ENCODE measurements at regions not wholly inside any gene's neighbourhood (a gene's known extent, or its start where the extent isn't known, plus 50 kb on each side); places are given as distances from the start of the nearest gene placed in this dataset.
A peak's percentile ranks its signal among the peaks of the same experiment; 100 is the strongest.

GRCh38 chr4:1467581-1468458, 61.6 kb upstream of the NKX1-1 start:
- no peak for DNase-seq (ENCODE audit: low spot score in 2 of 2)
- intact Hi-C loops (cut with DNase I): no loop called here
- Histone ChIP-seq H3K36me3 (no peaks in the 10 kb centered on the region), H3K27ac (no peak overlapping the region), H3K4me1 (no peaks in the 10 kb centered on the region), H3K9me3 (no peaks in the 10 kb centered on the region), H3K4me3 (no peak overlapping the region), H3K27me3 (peaks cover 7% of the 10 kb centered on the region)
- TF ChIP-seq CTCF (IDR thresholded peaks at IDR 0.05): no peak

GRCh38 chr4:1466863-1467165, 60.6 kb upstream of the NKX1-1 start:
- no peaks in the 10 kb centered on the region for H3K36me3 ChIP-seq
- DNase-seq (ENCODE audit: low spot score in 2 of 2): peak in 1 of 2 donors; percentile 21
- TF ChIP-seq CTCF (IDR thresholded peaks at IDR 0.05): no peak
- H3K4me1 ChIP-seq: no peaks in the 10 kb centered on the region
- no peak overlapping the region for H3K4me3 ChIP-seq
- no peak overlapping the region for H3K27ac ChIP-seq
- no peaks in the 10 kb centered on the region for H3K9me3 ChIP-seq
- H3K27me3 ChIP-seq: peaks cover 4% of the 10 kb centered on the region
- intact Hi-C loops (cut with DNase I): no loop called here

GRCh38 chr4:1466034-1466862, 60.0 kb upstream of the NKX1-1 start:
- no peaks in the 10 kb centered on the region for H3K9me3 ChIP-seq

GRCh38 chr4:1465173-1466033, 59.2 kb upstream of the NKX1-1 start:
- H3K9me3 ChIP-seq: no peaks in the 10 kb centered on the region
- no peak overlapping the region for H3K4me3 ChIP-seq
- TF ChIP-seq CTCF (IDR thresholded peaks at IDR 0.05): no peak
- no peaks in the 10 kb centered on the region for H3K27me3 ChIP-seq
- H3K4me1 ChIP-seq: no peaks in the 10 kb centered on the region
- H3K36me3 ChIP-seq: no peaks in the 10 kb centered on the region
- DNase-seq (ENCODE audit: low spot score in 2 of 2): peak in 1 of 2 donors; percentile 52
- H3K27ac ChIP-seq: no peak overlapping the region
- intact Hi-C loops (cut with DNase I): no loop called here

More at GRCh38 chr4:1466034-1466862, 60.0 kb upstream of the NKX1-1 start:
- intact Hi-C loops (cut with DNase I): no loop called here
- no peak for TF ChIP-seq CTCF (IDR thresholded peaks at IDR 0.05)
- DNase-seq (ENCODE audit: low spot score in 2 of 2): peak in 1 of 2 donors; percentile 49
- H3K36me3 ChIP-seq: no peaks in the 10 kb centered on the region
- no peaks in the 10 kb centered on the region for H3K4me1 ChIP-seq
- H3K27me3 ChIP-seq: peaks cover 1% of the 10 kb centered on the region
- no peak overlapping the region for H3K4me3 ChIP-seq
- H3K27ac ChIP-seq: no peak overlapping the region

- no peak overlapping the region for H3K27ac ChIP-seq
- H3K36me3 ChIP-seq: no peaks in the 10 kb centered on the region
- DNase-seq (ENCODE audit: low spot score in 2 of 2): peak in 1 of 2 donors; percentile 43
- no peak for TF ChIP-seq CTCF (IDR thresholded peaks at IDR 0.05)
- no peaks in the 10 kb centered on the region for H3K4me1 ChIP-seq
- intact Hi-C loops (cut with DNase I): no loop called here
- no peak overlapping the region for H3K4me3 ChIP-seq
- no peaks in the 10 kb centered on the region for H3K27me3 ChIP-seq
- no peaks in the 10 kb centered on the region for H3K9me3 ChIP-seq
Observed at GRCh38 chr4:1464581-1465171, 58.4 kb upstream of the NKX1-1 start.

Measured in ascending aorta (tissue), 2 donors.